ENCODE measurements at regions not wholly inside any gene's neighbourhood (a gene's known extent, or its start where the extent isn't known, plus 50 kb on each side); places are given as distances from the start of the nearest gene placed in this dataset.

DNA sequence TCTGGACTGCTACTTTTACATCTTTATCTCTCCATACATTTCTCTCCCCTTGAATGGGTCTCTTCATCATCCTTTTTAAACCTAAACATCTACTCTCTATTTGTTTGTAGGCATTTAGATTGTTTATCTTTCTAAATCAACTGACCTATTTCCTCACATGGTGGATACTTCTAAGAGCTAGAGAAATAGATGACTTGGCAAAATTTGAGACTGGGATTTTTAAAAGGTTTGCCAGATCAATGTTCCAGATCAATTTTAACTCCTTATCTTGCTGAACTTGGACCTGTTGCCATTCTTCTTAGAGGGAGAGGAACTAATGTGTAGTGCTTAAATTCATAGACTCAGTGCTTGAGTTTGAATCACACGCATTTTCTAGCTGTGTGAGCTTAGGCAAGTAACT, 144.2 kb upstream of the STEAP4 start:
- no peak for TF ChIP-seq EZH2 (IDR thresholded peaks at IDR 0.05; ENCODE audit: borderline replicate concordance, low read depth, low read length, severe bottlenecking)
- TF ChIP-seq, protein P1, sequence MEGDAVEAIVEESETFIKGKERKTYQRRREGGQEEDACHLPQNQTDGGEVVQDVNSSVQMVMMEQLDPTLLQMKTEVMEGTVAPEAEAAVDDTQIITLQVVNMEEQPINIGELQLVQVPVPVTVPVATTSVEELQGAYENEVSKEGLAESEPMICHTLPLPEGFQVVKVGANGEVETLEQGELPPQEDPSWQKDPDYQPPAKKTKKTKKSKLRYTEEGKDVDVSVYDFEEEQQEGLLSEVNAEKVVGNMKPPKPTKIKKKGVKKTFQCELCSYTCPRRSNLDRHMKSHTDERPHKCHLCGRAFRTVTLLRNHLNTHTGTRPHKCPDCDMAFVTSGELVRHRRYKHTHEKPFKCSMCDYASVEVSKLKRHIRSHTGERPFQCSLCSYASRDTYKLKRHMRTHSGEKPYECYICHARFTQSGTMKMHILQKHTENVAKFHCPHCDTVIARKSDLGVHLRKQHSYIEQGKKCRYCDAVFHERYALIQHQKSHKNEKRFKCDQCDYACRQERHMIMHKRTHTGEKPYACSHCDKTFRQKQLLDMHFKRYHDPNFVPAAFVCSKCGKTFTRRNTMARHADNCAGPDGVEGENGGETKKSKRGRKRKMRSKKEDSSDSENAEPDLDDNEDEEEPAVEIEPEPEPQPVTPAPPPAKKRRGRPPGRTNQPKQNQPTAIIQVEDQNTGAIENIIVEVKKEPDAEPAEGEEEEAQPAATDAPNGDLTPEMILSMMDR (IDR thresholded peaks at IDR 0.05; ENCODE audit: borderline replicate concordance, extremely low read depth, low read length, poor library complexity, severe bottlenecking), result no peak

Data from DND-41 (cell line).